GM19238 (cell line): ENCODE measurements at regions not wholly inside any gene's neighbourhood (a gene's known extent, or its start where the extent isn't known, plus 50 kb on each side); places are given as distances from the start of the nearest gene placed in this dataset.

Experiments used
- DNase-seq: peaks from one replicate; pipeline ENCODE4 v3.0.0; 2011; ENCODE audit warnings: low spot score; ENCODE audit not compliant: insufficient read length

- DNase-seq: no peak
Observed at GRCh38 chr4:185921583-185922555, 109.9 kb upstream of the SORBS2 start.

- DNase-seq: no peak
Observed at GRCh38 chr4:185924458-185925044, 112.6 kb upstream of the SORBS2 start.

- no peak for DNase-seq
Observed at GRCh38 chr4:185925910-185926360, 113.9 kb upstream of the SORBS2 start.

- no peak for DNase-seq
Observed at GRCh38 chr4:185931375-185931774, 119.4 kb upstream of the SORBS2 start.

- DNase-seq: no peak
Observed at GRCh38 chr4:185931986-185932385, 120.0 kb upstream of the SORBS2 start.

GRCh38 chr4:185932491-185932890 is 120.5 kb upstream of the SORBS2 start:
- DNase-seq: no peak

GRCh38 chr4:185933078-185933581 is 121.1 kb upstream of the SORBS2 start:
- no peak for DNase-seq

- DNase-seq: no peak
Observed at GRCh38 chr4:185936650-185937376, 124.8 kb upstream of the SORBS2 start.

- no peak for DNase-seq
Observed at GRCh38 chr4:185938654-185939053, 126.7 kb upstream of the SORBS2 start.

GRCh38 chr4:185941461-185941860 is 127.5 kb upstream of the TLR3 start:
- DNase-seq: no peak

- no peak for DNase-seq
Observed at GRCh38 chr4:185945252-185945651, 123.7 kb upstream of the TLR3 start.

GRCh38 chr4:185945906-185946305 is 123.0 kb upstream of the TLR3 start:
- no peak for DNase-seq

- DNase-seq: no peak
Observed at GRCh38 chr4:185950891-185951290, 118.1 kb upstream of the TLR3 start.

GRCh38 chr4:185955151-185955770 is 113.7 kb upstream of the TLR3 start:
- DNase-seq: no peak

- no peak for DNase-seq
Observed at GRCh38 chr4:185955826-185956543, 113.0 kb upstream of the TLR3 start.

GRCh38 chr4:185956544-185956940 is 112.4 kb upstream of the TLR3 start:
- no peak for DNase-seq

GRCh38 chr4:185958094-185958747 is 110.7 kb upstream of the TLR3 start:
- DNase-seq: no peak

GRCh38 chr4:185965426-185966384 is 103.3 kb upstream of the TLR3 start:
- DNase-seq: peak; percentile 10

- DNase-seq: no peak
Observed at GRCh38 chr4:185966549-185966948, 102.4 kb upstream of the TLR3 start.
